Brain microvascular endothelial cell (primary cell): ENCODE measurements at regions not wholly inside any gene's neighbourhood (a gene's known extent, or its start where the extent isn't known, plus 50 kb on each side); places are given as distances from the start of the nearest gene placed in this dataset.

Source experiments
- DNase-seq: peaks from one replicate; pipeline ENCODE4 v3.0.0-alpha.2; 2020
- H3K27ac ChIP-seq: fragments of 250-450 bp; sonication (Bioruptor Pico); 2 replicates; pipeline ENCODE4 v1.5.1; 2020; ENCODE audit warnings: mild to moderate bottlenecking, moderate library complexity
- H3K27me3 ChIP-seq: fragments of 250-450 bp; sonication (Bioruptor Pico); replicated peaks from 2 replicates; pipeline ENCODE4 v1.5.1; 2020; ENCODE audit warnings: mild to moderate bottlenecking
- H3K36me3 ChIP-seq: fragments of 250-450 bp; sonication (Bioruptor Pico); replicated peaks from 2 replicates; pipeline ENCODE4 v1.5.1; 2020; ENCODE audit warnings: mild to moderate bottlenecking
- H3K4me3 ChIP-seq: 2 replicates; pipeline ENCODE4 v1.5.1; 2011; ENCODE audit warnings: low read depth, mild to moderate bottlenecking, control low read depth, low read length, moderate library complexity
- CTCF ChIP-seq: IDR thresholded peaks from 2 replicates; pipeline ENCODE4 v1.5.1; 2011; ENCODE audit warnings: low read depth, mild to moderate bottlenecking, moderate library complexity, low read length, control low read depth, inconsistent platforms; ENCODE audit errors: missing control alignments
- in situ Hi-C: cut with HindIII; loops from 2 replicates; pipeline ENCODE4 v1.10.0; 2017; ENCODE audit warnings: low sequenced_read_pairs, low pct_ligation_motif_present

DNA sequence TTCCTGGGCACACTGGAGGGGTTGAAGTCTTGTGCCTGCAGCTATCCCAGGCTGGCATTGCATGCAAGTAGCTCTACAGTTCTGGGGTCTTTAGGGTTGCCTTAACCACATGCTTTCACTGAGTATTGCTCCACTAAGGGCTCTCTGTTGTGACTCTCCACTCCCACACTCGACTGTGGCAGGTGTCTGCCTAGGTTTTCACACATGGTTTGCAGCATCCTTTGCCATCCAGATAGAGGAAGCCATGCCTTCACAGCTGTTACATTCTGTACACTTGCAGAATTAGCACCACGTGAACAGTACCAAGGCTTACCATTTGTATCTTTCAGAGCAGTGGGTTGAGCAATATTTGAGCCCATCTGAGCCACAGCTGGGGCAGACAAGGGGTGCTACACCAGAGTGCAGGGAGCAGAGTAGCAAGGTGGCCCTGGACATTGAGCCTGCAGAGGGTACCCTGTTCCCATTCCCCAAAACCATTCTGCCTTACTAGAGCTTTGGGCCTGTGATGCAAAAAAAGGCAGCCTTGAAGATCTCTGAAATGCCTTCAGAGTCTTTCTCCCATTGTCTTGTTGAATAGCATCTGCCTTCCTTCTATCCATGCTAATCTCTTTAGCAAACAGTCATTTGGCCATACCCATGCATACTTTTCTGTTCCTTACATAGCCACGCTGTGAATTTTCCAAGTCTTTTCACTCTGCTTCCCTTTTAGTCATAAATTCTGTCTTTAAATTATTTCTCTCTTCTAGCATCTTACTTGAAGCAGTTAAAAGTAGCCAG lies 95.2 kb upstream of the PLCL2 start:
- TF ChIP-seq CTCF = no peak
- H3K36me3 ChIP-seq = no peaks in the 10 kb centered on the region
- no peaks in the 10 kb centered on the region for H3K27me3 ChIP-seq
- no peak overlapping the region for H3K27ac ChIP-seq
- in situ Hi-C loops = no loop called here
- DNase-seq = no peak
- no peak overlapping the region for H3K4me3 ChIP-seq

GRCh38 chr3:16790432-16791400 lies 94.0 kb upstream of the PLCL2 start:
- H3K4me3 ChIP-seq = no peak overlapping the region
- H3K27ac ChIP-seq = no peak overlapping the region
- H3K27me3 ChIP-seq = no peaks in the 10 kb centered on the region
- H3K36me3 ChIP-seq = no peaks in the 10 kb centered on the region
- in situ Hi-C loops = no loop called here
- DNase-seq = peak; percentile 4
- TF ChIP-seq CTCF = no peak

GRCh38 chr3:16793321-16793720 lies 91.4 kb upstream of the PLCL2 start:
- TF ChIP-seq CTCF = no peak
- no peaks in the 10 kb centered on the region for H3K27me3 ChIP-seq
- H3K36me3 ChIP-seq = no peaks in the 10 kb centered on the region
- no peak overlapping the region for H3K4me3 ChIP-seq
- no peak overlapping the region for H3K27ac ChIP-seq
- in situ Hi-C loops = no loop called here
- DNase-seq = no peak

DNA sequence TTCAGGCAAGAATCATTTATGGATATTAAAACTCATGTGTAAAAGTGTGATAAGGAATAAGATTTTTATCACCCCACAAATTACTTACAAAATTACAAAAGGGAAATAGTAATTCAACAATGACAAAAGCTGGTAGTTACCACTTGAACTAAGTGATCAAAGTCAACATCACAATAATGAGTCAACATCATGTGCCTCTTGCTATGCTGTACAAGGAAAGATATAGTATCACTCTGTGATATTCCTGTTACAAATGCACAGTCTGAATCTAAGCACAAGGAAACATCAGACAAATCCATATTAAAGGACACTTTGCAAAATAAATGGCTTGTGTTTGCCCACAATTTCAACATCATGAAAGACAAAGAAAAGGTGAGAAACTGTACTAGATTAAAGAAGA lies 90.5 kb upstream of the PLCL2 start:
- no peak for DNase-seq
- TF ChIP-seq CTCF = no peak
- Histone ChIP-seq H3K4me3 (no peak overlapping the region), H3K27ac (no peak overlapping the region), H3K27me3 (no peaks in the 10 kb centered on the region), H3K36me3 (no peaks in the 10 kb centered on the region)
- in situ Hi-C loops = no loop called here

DNA sequence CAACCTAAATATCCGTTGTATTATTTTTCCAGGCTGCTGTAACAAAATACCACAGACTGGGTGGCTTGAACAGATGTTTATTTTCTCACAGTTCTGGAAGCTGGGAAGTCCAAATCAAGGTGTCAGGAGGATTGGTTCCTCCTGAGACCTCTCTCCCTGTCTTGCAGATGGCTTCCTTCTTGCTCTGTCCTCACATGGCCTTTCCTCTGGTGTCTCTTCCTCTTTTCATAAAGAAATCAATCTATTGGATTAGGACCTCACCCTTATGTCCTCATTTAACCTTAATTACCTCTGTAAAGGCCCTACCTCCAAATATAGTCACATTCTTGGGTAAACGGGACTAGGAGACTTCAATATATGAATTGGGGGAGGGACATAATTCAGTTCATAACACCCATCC lies 89.2 kb upstream of the PLCL2 start:
- TF ChIP-seq CTCF = no peak
- in situ Hi-C loops = no loop called here
- Histone ChIP-seq H3K36me3 (no peaks in the 10 kb centered on the region), H3K27me3 (no peaks in the 10 kb centered on the region), H3K4me3 (no peak overlapping the region), H3K27ac (no peak overlapping the region)
- DNase-seq = no peak
